HL-60 (cell line): ENCODE measurements at regions not wholly inside any gene's neighbourhood (a gene's known extent, or its start where the extent isn't known, plus 50 kb on each side); places are given as distances from the start of the nearest gene placed in this dataset.

Experiments
- CTCF ChIP-seq: IDR thresholded peaks from one replicate; pipeline ENCODE4 v1.5.1; 2011; ENCODE audit warnings: low read length, control low read depth, inconsistent platforms; ENCODE audit not compliant: insufficient read depth
- GABPA ChIP-seq: IDR thresholded peaks from 2 replicates; pipeline ENCODE4 v1.6.1; 2012; ENCODE audit warnings: low read depth
- POLR2AphosphoS5 ChIP-seq: IDR thresholded peaks from 2 replicates; pipeline ENCODE4 v1.6.1; 2012; ENCODE audit warnings: low read depth
- REST ChIP-seq: IDR thresholded peaks from 2 replicates; pipeline ENCODE4 v1.6.1; 2012; ENCODE audit warnings: low read depth; ENCODE audit not compliant: insufficient replicate concordance
- SPI1 ChIP-seq: IDR thresholded peaks from 2 replicates; pipeline ENCODE4 v1.6.1; 2012; ENCODE audit warnings: low read depth, mild to moderate bottlenecking, borderline replicate concordance

GRCh38 chr7:18096087-18096486 lies 68.4 kb upstream of the PRPS1L1 start:
- no peak for TF ChIP-seq CTCF
- TF ChIP-seq GABPA = no peak
- no peak for TF ChIP-seq POLR2AphosphoS5
- no peak for TF ChIP-seq REST
- TF ChIP-seq SPI1 = no peak
